ENCODE measurements at regions not wholly inside any gene's neighbourhood (a gene's known extent, or its start where the extent isn't known, plus 50 kb on each side); places are given as distances from the start of the nearest gene placed in this dataset.

DNA sequence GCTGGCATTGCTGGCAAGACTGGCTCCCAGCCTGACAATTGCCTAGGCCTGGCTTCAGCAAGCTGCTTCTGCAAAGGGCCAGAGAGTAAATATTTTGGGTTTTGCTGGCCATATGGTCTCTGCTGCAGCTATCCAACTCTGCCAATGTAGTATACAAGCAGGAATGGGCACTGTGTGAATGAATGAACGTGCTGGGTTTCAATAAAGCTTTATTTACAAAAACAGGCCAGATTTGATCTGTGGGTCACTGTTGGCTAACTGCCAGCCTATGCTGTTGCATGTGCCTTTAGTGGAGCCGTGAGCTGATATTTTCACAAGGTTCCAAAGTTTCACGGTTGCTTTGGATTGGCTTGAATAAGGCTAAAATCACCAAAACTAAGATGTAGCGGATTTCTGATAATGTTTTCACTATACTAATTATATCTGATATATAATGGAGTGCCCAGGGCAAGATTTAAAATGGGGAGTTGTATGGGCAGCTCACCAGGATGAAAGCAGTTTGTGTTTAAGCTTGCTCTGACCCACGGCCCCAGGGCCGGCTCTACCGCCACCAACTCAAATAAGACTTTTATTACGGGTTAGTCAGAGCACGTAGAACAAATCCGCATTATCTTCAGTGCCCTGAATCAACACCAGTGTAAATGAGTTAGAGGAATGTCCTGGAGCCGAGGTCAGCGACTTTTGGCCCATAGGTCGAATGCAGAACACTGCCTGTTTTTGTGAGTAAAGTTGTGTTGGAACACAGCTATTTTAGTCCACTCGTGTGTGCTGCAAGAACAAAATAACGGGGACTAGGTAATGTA, 98.6 kb upstream of the DAP start:
- no peak overlapping the region for H3K4me3 ChIP-seq (ENCODE audit: low read depth, low read length)
- no peak for DNase-seq (ENCODE audit: low read depth)
- TF ChIP-seq, protein P1, sequence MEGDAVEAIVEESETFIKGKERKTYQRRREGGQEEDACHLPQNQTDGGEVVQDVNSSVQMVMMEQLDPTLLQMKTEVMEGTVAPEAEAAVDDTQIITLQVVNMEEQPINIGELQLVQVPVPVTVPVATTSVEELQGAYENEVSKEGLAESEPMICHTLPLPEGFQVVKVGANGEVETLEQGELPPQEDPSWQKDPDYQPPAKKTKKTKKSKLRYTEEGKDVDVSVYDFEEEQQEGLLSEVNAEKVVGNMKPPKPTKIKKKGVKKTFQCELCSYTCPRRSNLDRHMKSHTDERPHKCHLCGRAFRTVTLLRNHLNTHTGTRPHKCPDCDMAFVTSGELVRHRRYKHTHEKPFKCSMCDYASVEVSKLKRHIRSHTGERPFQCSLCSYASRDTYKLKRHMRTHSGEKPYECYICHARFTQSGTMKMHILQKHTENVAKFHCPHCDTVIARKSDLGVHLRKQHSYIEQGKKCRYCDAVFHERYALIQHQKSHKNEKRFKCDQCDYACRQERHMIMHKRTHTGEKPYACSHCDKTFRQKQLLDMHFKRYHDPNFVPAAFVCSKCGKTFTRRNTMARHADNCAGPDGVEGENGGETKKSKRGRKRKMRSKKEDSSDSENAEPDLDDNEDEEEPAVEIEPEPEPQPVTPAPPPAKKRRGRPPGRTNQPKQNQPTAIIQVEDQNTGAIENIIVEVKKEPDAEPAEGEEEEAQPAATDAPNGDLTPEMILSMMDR (conservative IDR thresholded peaks at IDR 0.05; ENCODE audit: low read depth, low read length) = no peak

DNA sequence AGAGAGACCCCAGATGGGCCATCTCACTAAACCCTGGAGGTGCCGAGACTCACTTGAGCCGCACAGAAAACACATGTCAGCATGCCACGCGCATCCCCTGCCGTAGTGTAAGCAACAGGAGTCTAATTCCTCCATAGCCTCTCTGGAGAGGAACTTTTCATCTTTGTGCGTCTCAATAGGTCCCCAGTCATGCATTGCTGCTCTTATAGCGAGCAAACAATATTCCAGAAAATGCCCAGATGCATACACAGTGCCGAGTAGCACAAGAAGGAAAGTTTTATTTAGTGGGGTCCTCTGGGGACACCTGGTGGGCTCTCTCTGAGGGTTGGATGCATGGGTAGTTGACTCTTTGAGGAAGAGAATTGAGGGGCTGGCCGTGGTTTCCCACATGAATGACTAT, 97.9 kb upstream of the DAP start:
- H3K4me3 ChIP-seq (ENCODE audit: low read depth, low read length) = no peak overlapping the region
- TF ChIP-seq, protein P1 (conservative IDR thresholded peaks at IDR 0.05; ENCODE audit: low read depth, low read length) = no peak
- no peak for DNase-seq (ENCODE audit: low read depth)

DNA sequence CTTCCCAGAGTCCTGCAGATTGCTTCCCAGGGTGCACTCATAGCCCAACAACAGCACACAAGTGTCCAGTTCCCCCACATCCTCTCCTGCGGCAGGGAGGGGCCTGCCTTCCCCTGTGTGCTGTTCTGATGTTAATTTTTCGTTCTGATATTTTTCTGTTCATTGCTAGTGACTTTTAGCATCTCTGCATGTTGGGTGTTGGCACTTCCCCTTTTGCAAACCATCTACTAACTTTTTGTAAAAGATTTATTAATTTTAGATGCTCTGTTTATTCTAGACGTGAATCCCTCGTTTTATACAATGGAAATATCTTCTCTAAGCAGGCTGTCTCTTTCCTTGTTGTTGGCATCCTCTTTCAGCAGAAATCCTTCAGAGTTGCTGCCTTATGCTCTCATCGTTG, 97.3 kb upstream of the DAP start:
- TF ChIP-seq, protein P1 (conservative IDR thresholded peaks at IDR 0.05; ENCODE audit: low read depth, low read length) = no peak
- no peak overlapping the region for H3K4me3 ChIP-seq (ENCODE audit: low read depth, low read length)
- no peak for DNase-seq (ENCODE audit: low read depth)

DNA sequence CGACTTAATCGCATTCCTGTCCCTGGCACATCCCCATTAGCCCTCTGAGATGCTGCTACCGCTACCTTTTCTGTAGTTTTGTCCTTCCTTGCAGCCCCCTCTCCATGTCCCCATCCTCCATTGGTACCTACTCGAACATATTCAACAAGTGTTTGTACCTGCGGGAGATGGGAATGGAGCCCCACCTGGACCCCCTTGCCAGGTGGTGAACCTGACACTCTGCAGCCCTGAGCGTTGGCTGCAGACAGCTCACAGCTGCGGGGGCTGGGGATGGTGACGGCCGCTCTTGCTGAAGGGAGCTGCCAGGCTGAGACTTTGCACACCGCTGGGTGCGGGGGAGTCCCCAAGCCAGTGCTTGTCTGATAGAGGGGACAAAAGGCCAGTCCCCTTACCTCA, 96.3 kb upstream of the DAP start:
- TF ChIP-seq, protein P1 (conservative IDR thresholded peaks at IDR 0.05; ENCODE audit: low read depth, low read length) = no peak
- H3K4me3 ChIP-seq (ENCODE audit: low read depth, low read length) = peak overlapping the region; percentile 3
- no peak for DNase-seq (ENCODE audit: low read depth)

DNA sequence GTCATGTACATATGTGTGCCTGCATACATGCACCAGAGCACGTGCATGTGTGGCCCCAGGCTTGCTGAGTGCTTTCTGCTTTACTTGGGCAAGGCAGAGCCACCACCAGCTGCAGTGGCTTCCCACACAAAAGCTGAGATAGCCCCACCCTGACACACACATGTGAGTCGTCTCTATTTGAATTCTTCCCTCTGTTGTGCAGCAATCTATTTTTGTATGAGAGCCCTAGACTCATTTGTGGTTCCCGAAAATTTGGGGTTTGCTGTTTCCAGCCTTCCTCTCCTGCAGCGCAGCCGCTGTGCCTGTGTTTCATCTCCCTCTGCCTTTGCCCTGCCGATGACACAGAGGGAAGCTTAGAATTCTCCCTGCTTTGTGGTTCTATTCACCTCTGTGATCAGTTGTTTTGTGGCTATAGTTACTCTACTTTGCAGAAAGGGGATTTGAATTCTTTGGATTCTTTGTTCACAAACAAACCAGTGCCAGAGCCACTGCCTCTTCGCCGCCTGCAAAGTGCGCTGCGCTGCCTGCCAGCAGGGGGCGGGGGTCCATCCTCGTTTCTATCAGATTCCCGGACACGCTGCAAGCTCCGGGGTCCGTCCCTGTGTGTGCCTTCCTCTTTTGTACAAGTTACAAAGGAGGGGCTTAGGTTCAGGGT, 95.8 kb upstream of the DAP start:
- peak; percentile 37 for DNase-seq (ENCODE audit: low read depth)
- peak overlapping the region; percentile 3 for H3K4me3 ChIP-seq (ENCODE audit: low read depth, low read length)
- TF ChIP-seq, protein P1 (conservative IDR thresholded peaks at IDR 0.05; ENCODE audit: low read depth, low read length) = peak; percentile 92

DNA sequence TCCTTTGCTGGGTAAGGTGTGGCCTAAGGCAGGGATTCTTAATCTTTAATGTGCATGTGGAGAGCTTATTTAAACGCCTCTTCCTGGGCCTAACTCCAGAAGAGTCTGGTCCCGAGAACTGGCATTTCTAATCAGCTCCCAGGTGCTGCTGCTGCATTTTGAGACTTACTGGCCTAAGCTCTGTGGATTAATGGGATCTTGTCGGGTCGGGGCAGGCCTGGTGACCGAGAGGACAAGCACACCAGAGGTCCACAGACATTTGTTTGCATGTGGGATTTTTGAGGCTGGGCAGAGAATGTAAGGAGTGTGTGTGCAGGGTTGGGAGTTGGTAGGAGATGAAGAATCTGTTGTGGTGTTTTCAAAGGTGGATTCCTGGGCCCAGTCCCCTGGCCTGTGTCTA, 95.0 kb upstream of the DAP start:
- TF ChIP-seq, protein P1 (conservative IDR thresholded peaks at IDR 0.05; ENCODE audit: low read depth, low read length) = no peak
- no peak overlapping the region for H3K4me3 ChIP-seq (ENCODE audit: low read depth, low read length)
- DNase-seq (ENCODE audit: low read depth) = no peak
